HEK293T (cell line): ENCODE measurements at regions not wholly inside any gene's neighbourhood (a gene's known extent, or its start where the extent isn't known, plus 50 kb on each side); places are given as distances from the start of the nearest gene placed in this dataset.

Experiments used
- CTCF ChIA-PET: fragments of 350-600 bp; formaldehyde crosslinking; extraction: SDS; loops from one replicate; lab custom pipeline; 2021; ENCODE audit warnings: antibody characterized with exemption, inconsistent platforms; lab: Yijun Ruan, JAX
- POLR2A ChIA-PET: fragments of 350-600 bp; formaldehyde crosslinking; extraction: SDS; loops from one replicate; lab custom pipeline; 2020; ENCODE audit warnings: antibody characterized with exemption, inconsistent platforms; lab: Yijun Ruan, JAX
- DNase-seq: peaks from one replicate; pipeline ENCODE4 v3.0.0; 2012; ENCODE audit warnings: mixed read lengths; ENCODE audit errors: extremely low spot score
- ARNT ChIP-seq: fragments of 450-650 bp; IDR thresholded peaks from 2 replicates; pipeline ENCODE4 v1.6.1; 2017; ENCODE audit warnings: mild to moderate bottlenecking
- BHLHE40 ChIP-seq: fragments of 450-650 bp; IDR thresholded peaks from 2 replicates; pipeline ENCODE4 v1.6.1; 2016; ENCODE audit warnings: mild to moderate bottlenecking, moderate library complexity, borderline replicate concordance
- CTBP1 ChIP-seq: fragments of 450-650 bp; IDR thresholded peaks from 2 replicates; pipeline ENCODE4 v1.6.1; 2016; ENCODE audit warnings: borderline replicate concordance
- ELF4 ChIP-seq: fragments of 450-650 bp; IDR thresholded peaks from 2 replicates; pipeline ENCODE4 v1.6.1; 2017; ENCODE audit warnings: antibody characterized with exemption
- FOXA1 ChIP-seq: fragments of 450-650 bp; IDR thresholded peaks from 2 replicates; pipeline ENCODE4 v1.6.1; 2016; ENCODE audit warnings: mild to moderate bottlenecking
- FOXK2 ChIP-seq: fragments of 450-650 bp; IDR thresholded peaks from 2 replicates; pipeline ENCODE4 v1.6.1; 2016; ENCODE audit warnings: mild to moderate bottlenecking
- FOXM1 ChIP-seq: fragments of 450-650 bp; IDR thresholded peaks from 2 replicates; pipeline ENCODE4 v1.6.1; 2017; ENCODE audit warnings: mild to moderate bottlenecking, borderline replicate concordance
- HDGF ChIP-seq: fragments of 450-650 bp; IDR thresholded peaks from 2 replicates; pipeline ENCODE4 v1.6.1; 2017; ENCODE audit warnings: antibody characterized with exemption, borderline replicate concordance
- L3MBTL2 ChIP-seq: fragments of 450-650 bp; conservative IDR thresholded peaks from 2 replicates; pipeline ENCODE4 v1.6.1; 2016; ENCODE audit warnings: mild to moderate bottlenecking
- LEF1 ChIP-seq: fragments of 450-650 bp; IDR thresholded peaks from 2 replicates; pipeline ENCODE4 v1.6.1; 2017; ENCODE audit warnings: mild to moderate bottlenecking, borderline replicate concordance
- NFRKB ChIP-seq: fragments of 450-650 bp; IDR thresholded peaks from 2 replicates; pipeline ENCODE4 v1.6.1; 2016; ENCODE audit warnings: mild to moderate bottlenecking, moderate library complexity
- PKNOX1 ChIP-seq: fragments of 450-650 bp; IDR thresholded peaks from 2 replicates; pipeline ENCODE4 v1.6.1; 2016
- SP1 ChIP-seq: fragments of 450-650 bp; IDR thresholded peaks from 2 replicates; pipeline ENCODE4 v1.6.1; 2017
- SUZ12 ChIP-seq: fragments of 450-650 bp; IDR thresholded peaks from 2 replicates; pipeline ENCODE4 v1.6.1; 2016; ENCODE audit warnings: mild to moderate bottlenecking
- TARDBP ChIP-seq: fragments of 450-650 bp; IDR thresholded peaks from 2 replicates; pipeline ENCODE4 v1.6.1; 2016
- ZNF384 ChIP-seq: fragments of 450-650 bp; IDR thresholded peaks from 2 replicates; pipeline ENCODE4 v1.6.1; 2016

GRCh38 chr10:94178475-94179253, 184.1 kb downstream of the NOC3L start:
- TF ChIP-seq HDGF (no peak), FOXK2 (no peak), L3MBTL2 (no peak), TARDBP (no peak), SP1 (no peak)
- DNase-seq, result no peak
- ChIA-PET CTCF (no interaction called here), POLR2A (interaction anchor here (1.2 kb wide), 1 partner anchor 14 kb away, joined by 4 read pairs; no protein-coding TSS in a partner anchor)

GRCh38 chr10:94180576-94180975, 182.2 kb downstream of the NOC3L start:
- TF ChIP-seq FOXM1, result no peak
- TF ChIP-seq ZNF384, result no peak
- no peak for TF ChIP-seq NFRKB
- TF ChIP-seq CTBP1, result no peak
- TF ChIP-seq FOXA1, result no peak
- TF ChIP-seq ELF4, result no peak
- TF ChIP-seq SP1, result no peak
- CTCF ChIA-PET, result no interaction called here
- POLR2A ChIA-PET, result no interaction called here
- no peak for DNase-seq

GRCh38 chr10:94183666-94184264, 179.0 kb downstream of the NOC3L start:
- no peak for DNase-seq
- POLR2A ChIA-PET, result no interaction called here
- TF ChIP-seq FOXM1 (no peak), NFRKB (no peak), BHLHE40 (no peak), SUZ12 (no peak), LEF1 (no peak), SP1 (no peak), FOXK2 (no peak), FOXA1 (no peak), HDGF (no peak), ARNT (no peak), TARDBP (no peak), CTBP1 (no peak), L3MBTL2 (no peak), PKNOX1 (no peak), ELF4 (no peak), ZNF384 (no peak)
- CTCF ChIA-PET, result no interaction called here

GRCh38 chr10:94186722-94187121, 176.0 kb downstream of the NOC3L start:
- no peak for DNase-seq
- TF ChIP-seq BHLHE40 (no peak), FOXK2 (no peak), HDGF (no peak), SUZ12 (no peak), FOXA1 (no peak), L3MBTL2 (no peak), LEF1 (no peak), FOXM1 (no peak), ZNF384 (no peak), PKNOX1 (no peak), ARNT (no peak)
- ChIA-PET POLR2A (no interaction called here), CTCF (no interaction called here)

GRCh38 chr10:94192333-94192732, 170.4 kb downstream of the NOC3L start:
- ChIA-PET CTCF (no interaction called here), POLR2A (no interaction called here)
- no peak for DNase-seq
- TF ChIP-seq L3MBTL2, result no peak
- no peak for TF ChIP-seq HDGF
- no peak for TF ChIP-seq ELF4
- TF ChIP-seq BHLHE40, result no peak
- no peak for TF ChIP-seq TARDBP
- no peak for TF ChIP-seq NFRKB
- TF ChIP-seq CTBP1, result no peak
- TF ChIP-seq FOXK2, result no peak
- TF ChIP-seq PKNOX1, result no peak
- TF ChIP-seq SP1, result no peak
- no peak for TF ChIP-seq ZNF384

GRCh38 chr10:94192974-94193373, 169.8 kb downstream of the NOC3L start:
- ChIA-PET CTCF (no interaction called here), POLR2A (no interaction called here)
- TF ChIP-seq FOXM1, result no peak
- no peak for TF ChIP-seq SP1
- TF ChIP-seq NFRKB, result no peak
- TF ChIP-seq TARDBP, result no peak
- TF ChIP-seq BHLHE40, result no peak
- TF ChIP-seq HDGF, result no peak
- TF ChIP-seq L3MBTL2, result no peak
- no peak for TF ChIP-seq ARNT
- TF ChIP-seq CTBP1, result no peak
- no peak for TF ChIP-seq ELF4
- TF ChIP-seq LEF1, result no peak
- no peak for TF ChIP-seq PKNOX1
- no peak for TF ChIP-seq ZNF384
- no peak for TF ChIP-seq FOXK2
- TF ChIP-seq FOXA1, result no peak
- no peak for TF ChIP-seq SUZ12
- DNase-seq, result no peak
